ENCODE measurements at regions not wholly inside any gene's neighbourhood (a gene's known extent, or its start where the extent isn't known, plus 50 kb on each side); places are given as distances from the start of the nearest gene placed in this dataset.

DNA sequence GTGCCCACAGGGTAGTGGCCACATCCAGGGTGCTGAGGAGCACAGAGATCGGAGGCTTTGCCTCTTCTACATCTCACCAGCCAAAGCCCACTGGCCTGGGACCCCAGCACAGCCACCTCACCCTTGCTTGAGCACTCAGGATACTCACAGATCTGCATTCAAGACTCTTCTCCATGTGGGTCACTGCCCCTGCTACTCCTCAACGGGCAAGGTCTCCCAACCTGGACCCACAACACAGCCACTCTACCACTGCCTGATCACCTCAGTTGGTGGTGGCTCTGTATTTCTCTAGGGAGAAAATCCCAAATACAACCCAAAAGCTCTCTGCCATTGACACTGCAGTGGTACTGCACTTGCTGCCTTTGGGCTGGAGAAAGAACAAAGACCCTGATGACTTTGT is 190.3 kb upstream of the KLHL4 start:
- H3K9me3 ChIP-seq (ENCODE audit: control insufficient read depth, insufficient read depth, low read length), result peaks cover 3% of the 10 kb centered on the region
- no peak for DNase-seq (ENCODE audit: low read depth, low spot score)
- TF ChIP-seq, protein P1, sequence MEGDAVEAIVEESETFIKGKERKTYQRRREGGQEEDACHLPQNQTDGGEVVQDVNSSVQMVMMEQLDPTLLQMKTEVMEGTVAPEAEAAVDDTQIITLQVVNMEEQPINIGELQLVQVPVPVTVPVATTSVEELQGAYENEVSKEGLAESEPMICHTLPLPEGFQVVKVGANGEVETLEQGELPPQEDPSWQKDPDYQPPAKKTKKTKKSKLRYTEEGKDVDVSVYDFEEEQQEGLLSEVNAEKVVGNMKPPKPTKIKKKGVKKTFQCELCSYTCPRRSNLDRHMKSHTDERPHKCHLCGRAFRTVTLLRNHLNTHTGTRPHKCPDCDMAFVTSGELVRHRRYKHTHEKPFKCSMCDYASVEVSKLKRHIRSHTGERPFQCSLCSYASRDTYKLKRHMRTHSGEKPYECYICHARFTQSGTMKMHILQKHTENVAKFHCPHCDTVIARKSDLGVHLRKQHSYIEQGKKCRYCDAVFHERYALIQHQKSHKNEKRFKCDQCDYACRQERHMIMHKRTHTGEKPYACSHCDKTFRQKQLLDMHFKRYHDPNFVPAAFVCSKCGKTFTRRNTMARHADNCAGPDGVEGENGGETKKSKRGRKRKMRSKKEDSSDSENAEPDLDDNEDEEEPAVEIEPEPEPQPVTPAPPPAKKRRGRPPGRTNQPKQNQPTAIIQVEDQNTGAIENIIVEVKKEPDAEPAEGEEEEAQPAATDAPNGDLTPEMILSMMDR (IDR thresholded peaks at IDR 0.05; ENCODE audit: low read depth, low read length), result no peak
- CTCF ChIA-PET, result no interaction called here
- H3K27ac ChIP-seq (ENCODE audit: low read depth, low read length), result no peak overlapping the region
- POLR2A ChIA-PET, result no interaction called here
- H3K27me3 ChIP-seq (ENCODE audit: control insufficient read depth, insufficient read depth, low read length), result no peaks in the 10 kb centered on the region
- no peak overlapping the region for H3K4me3 ChIP-seq (ENCODE audit: low read depth, low read length)

- TF ChIP-seq, protein P1 (IDR thresholded peaks at IDR 0.05; ENCODE audit: low read depth, low read length), result no peak
- no peak for DNase-seq (ENCODE audit: low read depth, low spot score)
- no peak overlapping the region for H3K27ac ChIP-seq (ENCODE audit: low read depth, low read length)
- ChIA-PET CTCF (no interaction called here), POLR2A (no interaction called here)
- H3K4me3 ChIP-seq (ENCODE audit: low read depth, low read length), result no peak overlapping the region
- H3K9me3 ChIP-seq (ENCODE audit: control insufficient read depth, insufficient read depth, low read length), result no peaks in the 10 kb centered on the region
- no peaks in the 10 kb centered on the region for H3K27me3 ChIP-seq (ENCODE audit: control insufficient read depth, insufficient read depth, low read length)
These were observed 180.3 kb upstream of the KLHL4 start for GRCh38 chrX:87337267-87337666.

DNA sequence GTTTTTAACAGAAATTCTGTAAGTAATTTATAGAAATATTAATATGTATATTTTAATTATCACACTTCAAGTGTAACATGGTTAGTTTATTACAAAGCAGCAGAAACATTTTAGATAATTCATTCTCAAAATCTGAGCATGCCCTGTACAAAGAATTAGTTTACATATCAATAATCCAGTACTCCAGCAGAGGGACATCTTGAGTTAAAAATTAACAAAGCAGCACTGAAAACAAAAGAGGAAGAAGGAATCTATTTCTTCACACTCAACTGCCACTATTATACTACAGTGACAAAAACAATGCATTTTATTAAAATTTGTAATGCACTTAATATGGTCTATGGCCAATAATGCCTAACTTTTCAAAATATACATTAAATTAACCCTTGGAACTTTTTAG is 179.1 kb upstream of the KLHL4 start:
- Histone ChIP-seq H3K4me3 (ENCODE audit: low read depth, low read length) (no peak overlapping the region), H3K9me3 (ENCODE audit: control insufficient read depth, insufficient read depth, low read length) (no peaks in the 10 kb centered on the region), H3K27me3 (ENCODE audit: control insufficient read depth, insufficient read depth, low read length) (no peaks in the 10 kb centered on the region), H3K27ac (ENCODE audit: low read depth, low read length) (no peak overlapping the region)
- no peak for DNase-seq (ENCODE audit: low read depth, low spot score)
- ChIA-PET POLR2A (no interaction called here), CTCF (interaction anchor here (1.0 kb wide), 1 partner anchor 325 kb away, joined by 4 read pairs; no protein-coding TSS in a partner anchor)
- TF ChIP-seq, protein P1 (IDR thresholded peaks at IDR 0.05; ENCODE audit: low read depth, low read length), result no peak

- DNase-seq (ENCODE audit: low read depth, low spot score), result no peak
- Histone ChIP-seq H3K27me3 (ENCODE audit: control insufficient read depth, insufficient read depth, low read length) (no peaks in the 10 kb centered on the region), H3K9me3 (ENCODE audit: control insufficient read depth, insufficient read depth, low read length) (no peaks in the 10 kb centered on the region; the same call in 1 of the 2 replicates), H3K4me3 (ENCODE audit: low read depth, low read length) (no peak overlapping the region), H3K27ac (ENCODE audit: low read depth, low read length) (no peak overlapping the region)
- ChIA-PET POLR2A (no interaction called here), CTCF (no interaction called here)
- TF ChIP-seq, protein P1 (IDR thresholded peaks at IDR 0.05; ENCODE audit: low read depth, low read length), result no peak
These were observed 146.7 kb upstream of the KLHL4 start for GRCh38 chrX:87370865-87371264.

GRCh38 chrX:87374324-87374723 is 143.3 kb upstream of the KLHL4 start:
- ChIA-PET POLR2A (no interaction called here), CTCF (no interaction called here)
- Histone ChIP-seq H3K4me3 (ENCODE audit: low read depth, low read length) (no peak overlapping the region), H3K27me3 (ENCODE audit: control insufficient read depth, insufficient read depth, low read length) (no peaks in the 10 kb centered on the region), H3K9me3 (ENCODE audit: control insufficient read depth, insufficient read depth, low read length) (no peaks in the 10 kb centered on the region; the same call in 1 of the 2 replicates), H3K27ac (ENCODE audit: low read depth, low read length) (no peak overlapping the region)
- TF ChIP-seq, protein P1 (IDR thresholded peaks at IDR 0.05; ENCODE audit: low read depth, low read length), result no peak
- DNase-seq (ENCODE audit: low read depth, low spot score), result no peak

Measured in AG04450 (cell line).